GM12873 (cell line): ENCODE measurements at regions not wholly inside any gene's neighbourhood (a gene's known extent, or its start where the extent isn't known, plus 50 kb on each side); places are given as distances from the start of the nearest gene placed in this dataset.

Source experiments
- TF ChIP-seq, protein P1 (sequence below): IDR thresholded peaks from 2 replicates; pipeline ENCODE4 v1.5.1; 2012; ENCODE audit warnings: low read depth, mild to moderate bottlenecking, moderate library complexity, low read length, control low read depth; ENCODE audit not compliant: insufficient read depth; ENCODE audit errors: missing control alignments

DNA sequence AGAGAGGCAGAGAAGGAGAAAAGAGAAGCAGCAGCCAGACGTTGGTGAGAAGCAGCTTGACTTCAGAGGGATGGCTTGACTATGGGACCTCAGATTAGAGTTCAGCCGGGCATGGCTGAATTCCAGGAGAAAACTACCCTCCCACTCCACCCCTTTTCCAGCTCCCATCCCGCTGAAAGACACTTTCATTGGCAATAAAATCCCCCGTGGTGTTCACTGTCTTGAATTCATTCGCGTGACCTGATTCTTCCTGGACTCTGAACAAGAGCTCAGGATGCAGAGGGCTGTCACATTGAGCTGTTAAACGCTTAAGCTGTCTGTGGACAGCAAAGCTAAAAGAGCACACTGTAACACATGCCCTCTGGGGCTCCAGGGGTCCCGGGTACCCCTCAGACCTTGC lies 1575.3 kb upstream of the AGA start:
- TF ChIP-seq, protein P1, sequence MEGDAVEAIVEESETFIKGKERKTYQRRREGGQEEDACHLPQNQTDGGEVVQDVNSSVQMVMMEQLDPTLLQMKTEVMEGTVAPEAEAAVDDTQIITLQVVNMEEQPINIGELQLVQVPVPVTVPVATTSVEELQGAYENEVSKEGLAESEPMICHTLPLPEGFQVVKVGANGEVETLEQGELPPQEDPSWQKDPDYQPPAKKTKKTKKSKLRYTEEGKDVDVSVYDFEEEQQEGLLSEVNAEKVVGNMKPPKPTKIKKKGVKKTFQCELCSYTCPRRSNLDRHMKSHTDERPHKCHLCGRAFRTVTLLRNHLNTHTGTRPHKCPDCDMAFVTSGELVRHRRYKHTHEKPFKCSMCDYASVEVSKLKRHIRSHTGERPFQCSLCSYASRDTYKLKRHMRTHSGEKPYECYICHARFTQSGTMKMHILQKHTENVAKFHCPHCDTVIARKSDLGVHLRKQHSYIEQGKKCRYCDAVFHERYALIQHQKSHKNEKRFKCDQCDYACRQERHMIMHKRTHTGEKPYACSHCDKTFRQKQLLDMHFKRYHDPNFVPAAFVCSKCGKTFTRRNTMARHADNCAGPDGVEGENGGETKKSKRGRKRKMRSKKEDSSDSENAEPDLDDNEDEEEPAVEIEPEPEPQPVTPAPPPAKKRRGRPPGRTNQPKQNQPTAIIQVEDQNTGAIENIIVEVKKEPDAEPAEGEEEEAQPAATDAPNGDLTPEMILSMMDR, result no peak

DNA sequence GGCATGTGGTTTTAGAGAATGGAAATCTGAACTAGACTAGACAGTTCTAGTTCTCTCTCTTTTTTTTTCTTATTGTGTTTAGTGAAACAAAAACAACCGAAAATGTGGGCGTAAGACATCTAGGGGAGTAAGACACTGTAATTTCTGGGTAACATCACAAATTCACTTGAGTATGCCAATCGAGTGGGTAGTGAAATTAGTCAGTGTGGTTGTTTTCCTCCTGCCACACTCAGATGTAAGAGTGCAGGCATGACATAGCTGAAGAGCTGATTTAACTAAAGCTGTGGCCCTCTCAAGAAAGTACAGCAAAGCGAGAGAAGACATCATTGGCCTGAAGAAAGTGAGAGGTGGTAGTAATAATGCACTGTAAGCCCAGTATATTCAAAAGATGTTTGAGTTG lies 1585.3 kb upstream of the AGA start:
- TF ChIP-seq, protein P1, result no peak

- TF ChIP-seq, protein P1, result no peak
Measured at GRCh38 chr4:179028321-179028720, 1586.1 kb upstream of the AGA start.

DNA sequence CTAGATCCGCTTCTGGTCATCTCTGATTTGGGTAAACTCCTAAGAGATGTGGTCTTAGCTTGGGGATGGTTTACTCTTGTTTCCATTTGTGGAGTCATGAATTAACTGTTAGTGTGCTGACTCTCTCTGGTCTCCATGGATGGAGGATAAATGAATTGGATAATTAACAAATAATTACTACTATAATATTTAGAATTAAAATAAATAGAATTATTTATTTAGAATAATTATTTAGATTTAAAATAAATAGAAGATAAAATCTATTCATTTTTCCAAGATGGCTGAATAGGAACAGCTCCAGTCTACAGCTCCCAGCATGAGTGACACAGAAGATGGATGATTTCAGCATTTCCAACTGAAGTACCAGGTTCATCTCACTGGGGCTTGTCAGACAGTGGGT lies 1587.4 kb upstream of the AGA start:
- TF ChIP-seq, protein P1, result no peak

GRCh38 chr4:179040259-179040658 lies 1598.0 kb upstream of the AGA start:
- TF ChIP-seq, protein P1, result no peak

GRCh38 chr4:179048839-179049453 lies 1606.7 kb upstream of the AGA start:
- TF ChIP-seq, protein P1, result no peak

DNA sequence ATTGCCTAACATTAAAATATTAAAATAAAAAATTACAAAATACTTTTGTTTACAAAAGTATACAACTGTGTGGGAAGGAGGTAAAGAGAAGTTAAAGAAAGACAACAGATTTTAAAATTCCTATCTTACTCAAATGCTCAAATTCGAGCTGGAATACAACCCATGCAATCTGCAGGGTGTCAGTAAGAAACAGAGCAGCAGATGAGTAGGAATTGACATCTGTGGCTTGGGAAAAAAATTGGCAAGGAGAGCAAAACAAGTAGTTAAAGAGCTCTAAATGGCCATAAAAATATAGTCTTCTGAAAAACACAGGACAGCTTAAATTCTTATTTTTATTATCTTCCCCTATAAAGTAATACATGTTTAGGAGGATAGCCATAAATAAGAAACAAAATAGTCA lies 1609.0 kb upstream of the AGA start:
- TF ChIP-seq, protein P1, result no peak

- TF ChIP-seq, protein P1, result no peak
Measured at GRCh38 chr4:179059396-179059795, 1617.2 kb upstream of the AGA start.
